Thyroid gland (tissue), 4 donors: ENCODE measurements at regions not wholly inside any gene's neighbourhood (a gene's known extent, or its start where the extent isn't known, plus 50 kb on each side); places are given as distances from the start of the nearest gene placed in this dataset.

ENCODE experiments used
- CTCF ChIP-seq, 6 experiments: fragments of 200-600 bp in 3 of 6; fragments of 450-650 bp in 3 of 6; sonication (generic) in 3 of 6; IDR thresholded peaks; one replicate each; pipeline ENCODE4 v1.5.1; 2016 to 2019; ENCODE audit warnings: antibody characterized with exemption in 6 of 6, mild to moderate bottlenecking in 2 of 6, inconsistent platforms in 1 of 6, moderate library complexity in 1 of 6
- POLR2A ChIP-seq, 2 donors: fragments of 450-650 bp; IDR thresholded peaks; one replicate each; pipeline ENCODE4 v1.6.1; 2017; ENCODE audit warnings: antibody characterized with exemption in 2 of 2, mild to moderate bottlenecking in 2 of 2, moderate library complexity in 1 of 2

- TF ChIP-seq CTCF (IDR thresholded peaks at IDR 0.05) (no peak), POLR2A (IDR thresholded peaks at IDR 0.05) (no peak)
Observed at GRCh38 chr3:11903447-11903846, 56.8 kb upstream of the TAMM41 start.
